SK-N-SH (cell line): ENCODE measurements at regions not wholly inside any gene's neighbourhood (a gene's known extent, or its start where the extent isn't known, plus 50 kb on each side); places are given as distances from the start of the nearest gene placed in this dataset.

ENCODE experiments used
- CTCF ChIA-PET: fragments of 300-600, 350-600 bp; formaldehyde crosslinking; extraction: SDS; loops from one replicate; lab custom pipeline; 2021; lab: Yijun Ruan, JAX
- POLR2A ChIA-PET: fragments of 350-600 bp; sonication (Branson Sonifier 250); formaldehyde crosslinking; extraction: SDS; loops from one replicate; lab custom pipeline; 2020; ENCODE audit warnings: antibody characterized with exemption, inconsistent platforms; lab: Yijun Ruan, JAX
- DNase-seq: peaks from one replicate; pipeline ENCODE4 v3.0.0; 2012
- H2AFZ ChIP-seq: fragments of 200-600 bp; sonication (generic); 2 replicates; pipeline ENCODE4 v1.8.1; 2016; ENCODE audit warnings: antibody characterized with exemption, mild to moderate bottlenecking, low read depth
- H3F3A ChIP-seq: fragments of 200-600 bp; sonication (generic); replicated peaks from 2 replicates; pipeline ENCODE3; 2016; ENCODE audit warnings: antibody characterized with exemption, mild to moderate bottlenecking; ENCODE audit not compliant: insufficient read depth
- H3K27ac ChIP-seq, 2 experiments: fragments of 200-500 bp in 1 of 2; fragments of 200-600 bp in 1 of 2; sonication (Bioruptor generic) in 1 of 2; sonication (generic), shearing (Covaris generic) in 1 of 2; 2 replicates each; pipeline versions ENCODE4 v1.5.1 to v1.6.1; 2014 to 2016; ENCODE audit warnings: low read depth in 2 of 2, inconsistent platforms in 1 of 2, low read length in 1 of 2, mild to moderate bottlenecking in 1 of 2, mixed read lengths in 1 of 2
- H3K27me3 ChIP-seq: fragments of 200-600 bp; sonication (generic), shearing (Covaris generic); 2 replicates; pipeline ENCODE4 v1.6.1; 2016; ENCODE audit warnings: mixed run types; ENCODE audit not compliant: insufficient read depth
- H3K36me3 ChIP-seq, 2 experiments: fragments of 200-500 bp in 1 of 2; fragments of 200-600 bp in 1 of 2; sonication (Bioruptor generic) in 1 of 2; sonication (generic) in 1 of 2; replicated peaks in 1 of 2; 2 replicates each; pipeline versions ENCODE3 to v1.5.1; 2014 to 2016; ENCODE audit warnings: low read length in 1 of 2, mild to moderate bottlenecking in 1 of 2; ENCODE audit not compliant: insufficient read depth in 2 of 2, control insufficient read depth in 1 of 2
- H3K4me1 ChIP-seq, 2 experiments: fragments of 200-500 bp in 1 of 2; fragments of 200-600 bp in 1 of 2; sonication (Bioruptor generic) in 1 of 2; sonication (generic), shearing (Covaris generic) in 1 of 2; 2 replicates each; pipeline versions ENCODE4 v1.5.1 to v1.6.1; 2014 to 2016; ENCODE audit warnings: low read depth in 1 of 2, low read length in 1 of 2, mixed run types in 1 of 2; ENCODE audit not compliant: insufficient read depth in 2 of 2, control insufficient read depth in 1 of 2
- H3K4me2 ChIP-seq: fragments of 200-600 bp; sonication (generic), shearing (Covaris generic); 2 replicates; pipeline ENCODE4 v1.6.1; 2017; ENCODE audit warnings: mixed run types
- H3K4me3 ChIP-seq, 2 experiments: fragments of 200-500 bp in 1 of 2; fragments of 200-600 bp in 1 of 2; sonication (Bioruptor generic) in 1 of 2; sonication (generic), shearing (Covaris generic) in 1 of 2; 2 replicates each; pipeline versions ENCODE4 v1.5.1 to v1.8.1; 2014 to 2016; ENCODE audit warnings: low read depth in 2 of 2, inconsistent platforms in 1 of 2, low read length in 1 of 2, mild to moderate bottlenecking in 1 of 2, mixed read lengths in 1 of 2, moderate library complexity in 1 of 2
- H3K79me2 ChIP-seq: fragments of 200-600 bp; sonication (generic); 2 replicates; pipeline ENCODE4 v1.8.1; 2017; ENCODE audit warnings: mild to moderate bottlenecking; ENCODE audit not compliant: insufficient read depth
- H3K9ac ChIP-seq: fragments of 200-600 bp; sonication (generic); 2 replicates; pipeline ENCODE4 v1.6.1; 2017; ENCODE audit warnings: mixed run types
- H3K9me2 ChIP-seq: fragments of 200-600 bp; sonication (generic); 2 replicates; pipeline ENCODE4 v1.6.1; 2017; ENCODE audit warnings: mixed run types
- H3K9me3 ChIP-seq: fragments of 200-600 bp; sonication (generic); 2 replicates; pipeline ENCODE4 v1.6.1; 2017; ENCODE audit warnings: mixed run types, mild to moderate bottlenecking, moderate library complexity
- H4K20me1 ChIP-seq: fragments of 200-600 bp; sonication (generic); 2 replicates; pipeline ENCODE4 v1.6.1; 2017; ENCODE audit warnings: mild to moderate bottlenecking, mixed run types; ENCODE audit not compliant: insufficient read depth
- CHD2 ChIP-seq: fragments of 150-350 bp; IDR thresholded peaks from 2 replicates; pipeline ENCODE4 v1.6.1; 2018; ENCODE audit warnings: low read length; ENCODE audit not compliant: partially characterized antibody
- EP300 ChIP-seq, 2 experiments: IDR thresholded peaks; 2 replicates each; pipeline versions ENCODE4 v1.4.0 to v1.6.1; 2012; ENCODE audit warnings: borderline replicate concordance in 1 of 2, low read depth in 1 of 2, low read length in 1 of 2
- EZH2phosphoT487 ChIP-seq: fragments of 200-600 bp; sonication (generic); IDR thresholded peaks from 2 replicates; pipeline ENCODE4 v1.6.1; 2017; ENCODE audit warnings: low read depth, mixed run types, mild to moderate bottlenecking, antibody characterized with exemption, moderate library complexity, borderline replicate concordance
- FOSL2 ChIP-seq: IDR thresholded peaks from 2 replicates; pipeline ENCODE4 v1.4.0; 2012; ENCODE audit warnings: low read depth, mild to moderate bottlenecking, moderate library complexity, borderline replicate concordance
- GABPA ChIP-seq: IDR thresholded peaks from 2 replicates; pipeline ENCODE4 v1.4.0; 2012; ENCODE audit warnings: low read depth, mild to moderate bottlenecking
- JUND ChIP-seq: IDR thresholded peaks from 2 replicates; pipeline ENCODE4 v1.4.0; 2012
- MAX ChIP-seq: IDR thresholded peaks from 2 replicates; pipeline ENCODE4 v1.4.0; 2012; ENCODE audit warnings: low read depth
- MEF2A ChIP-seq: IDR thresholded peaks from 2 replicates; pipeline ENCODE4 v1.4.0; 2012; ENCODE audit warnings: low read depth, borderline replicate concordance
- MXI1 ChIP-seq: IDR thresholded peaks from 2 replicates; pipeline ENCODE4 v1.6.1; 2012; ENCODE audit warnings: mild to moderate bottlenecking, low read depth, low read length, improper control_type of control experiment
- NFIC ChIP-seq: IDR thresholded peaks from 2 replicates; pipeline ENCODE4 v1.4.0; 2012; ENCODE audit warnings: borderline replicate concordance
- NRF1 ChIP-seq: IDR thresholded peaks from 2 replicates; pipeline ENCODE4 v1.6.1; 2012; ENCODE audit warnings: low read depth, mild to moderate bottlenecking, low read length
- POLR2AphosphoS5 ChIP-seq: IDR thresholded peaks from 2 replicates; pipeline ENCODE4 v1.6.1; 2012; ENCODE audit warnings: low read depth, low read length
- RAD21 ChIP-seq: IDR thresholded peaks from 2 replicates; pipeline ENCODE4 v1.6.1; 2012; ENCODE audit warnings: mild to moderate bottlenecking, low read length
- RCOR1 ChIP-seq: fragments of 150-350 bp; IDR thresholded peaks from 2 replicates; pipeline ENCODE4 v1.6.1; 2017; ENCODE audit warnings: antibody characterized with exemption, low read length
- RXRA ChIP-seq: IDR thresholded peaks from 2 replicates; pipeline ENCODE4 v1.4.0; 2012; ENCODE audit warnings: low read depth, mild to moderate bottlenecking, borderline replicate concordance
- USF1 ChIP-seq: IDR thresholded peaks from 2 replicates; pipeline ENCODE4 v1.4.0; 2012; ENCODE audit warnings: low read depth, borderline replicate concordance
- USF2 ChIP-seq: fragments of 150-350 bp; IDR thresholded peaks from 2 replicates; pipeline ENCODE4 v1.6.1; 2017; ENCODE audit warnings: antibody characterized with exemption, low read length, low read depth, borderline replicate concordance
- YY1 ChIP-seq: IDR thresholded peaks from 2 replicates; pipeline ENCODE4 v1.4.0; 2012; ENCODE audit warnings: low read depth, mild to moderate bottlenecking
- ZBTB33 ChIP-seq: IDR thresholded peaks from 2 replicates; pipeline ENCODE4 v1.4.0; 2012; ENCODE audit warnings: low read depth, borderline replicate concordance
- WGBS: methylation state at CpG from one replicate; pipeline ENCODE4 v1.1.6; 2017; ENCODE audit warnings: low lambda C conversion rate; 5-methylcytosine and 5-hydroxymethylcytosine counted together

GRCh38 chr16:6484935-6485334 lies 847.7 kb upstream of the RBFOX1 start (continued):
- no peak for TF ChIP-seq USF1
- no peak for TF ChIP-seq NFIC

GRCh38 chr16:6484081-6484480 lies 848.6 kb upstream of the RBFOX1 start:
- Histone ChIP-seq H3F3A (no peaks in the 10 kb centered on the region), H2AFZ (no peak overlapping the region), H3K9me2 (no peaks in the 10 kb centered on the region), H3K79me2 (no peaks in the 10 kb centered on the region), H4K20me1 (no peaks in the 10 kb centered on the region), H3K9me3 (no peaks in the 10 kb centered on the region), H3K9ac (no peak overlapping the region), H3K27ac (no peak overlapping the region), H3K4me3 (no peak overlapping the region), H3K36me3 (no peaks in the 10 kb centered on the region)
- no peak for DNase-seq
- CTCF ChIA-PET = no interaction called here
- 6% methylated on average over 12 of the region's 12 CpGs for WGBS
- TF ChIP-seq RXRA (no peak), ZBTB33 (no peak), USF2 (no peak), JUND (no peak), FOSL2 (no peak), CHD2 (no peak), EZH2phosphoT487 (no peak), MEF2A (no peak), NRF1 (no peak), EP300 (IDR thresholded peaks at IDR 0.05; ENCODE audit: borderline replicate concordance in 1 of 2, low read depth in 1 of 2, low read length in 1 of 2) (no peak), GABPA (no peak), RCOR1 (no peak), YY1 (no peak), RAD21 (no peak), MAX (no peak), POLR2AphosphoS5 (no peak), MXI1 (no peak)
- TF ChIP-seq, all 33 proteins: peak for 0
- no peaks in the 10 kb centered on the region; a peak in 1 of 4 replicates for H3K4me1 ChIP-seq
- no peaks in the 10 kb centered on the region for H3K27me3 ChIP-seq
- POLR2A ChIA-PET = no interaction called here
- no peak overlapping the region for H3K4me2 ChIP-seq
